ENCODE measurements at regions not wholly inside any gene's neighbourhood (a gene's known extent, or its start where the extent isn't known, plus 50 kb on each side); places are given as distances from the start of the nearest gene placed in this dataset.

DNA sequence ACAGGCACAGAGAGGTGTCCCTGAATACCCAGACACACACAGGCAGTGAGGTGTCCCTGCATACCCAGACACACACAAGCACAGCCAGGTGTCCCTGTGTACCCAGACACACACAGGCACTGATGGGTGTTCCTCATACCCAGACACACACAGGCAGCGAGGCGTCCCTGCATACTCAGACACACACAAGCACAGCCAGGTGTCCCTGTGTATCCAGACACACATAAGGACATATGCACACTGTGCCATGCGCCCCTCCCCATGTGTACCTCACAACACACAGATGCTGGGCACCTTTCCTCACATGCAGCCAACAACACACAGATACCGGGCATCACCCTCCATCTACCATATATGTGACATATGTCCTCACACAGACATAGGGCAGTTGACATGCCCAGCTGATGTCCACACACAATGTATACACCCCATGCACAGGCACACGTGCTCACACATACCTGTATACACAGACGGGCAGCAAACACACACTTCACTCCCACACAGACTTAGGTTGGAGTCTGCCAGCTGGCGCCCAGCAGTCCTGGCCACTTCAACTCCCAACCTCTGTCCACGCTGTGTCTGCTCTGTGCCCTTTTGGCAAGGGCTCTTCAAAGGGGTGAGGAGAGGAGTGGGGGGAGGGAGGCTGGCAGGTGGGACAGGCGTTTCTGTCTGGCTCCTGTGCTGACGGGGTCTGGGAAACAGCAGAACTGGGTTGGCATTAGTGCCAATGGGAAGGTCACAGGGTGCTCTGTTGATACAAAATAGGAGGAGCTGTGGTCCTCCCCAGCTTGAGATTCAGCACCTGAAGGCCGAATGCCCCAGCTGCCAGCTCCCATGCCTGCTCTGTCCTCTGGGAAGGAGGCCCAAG, 69.4 kb upstream of the ALX4 start:
- TF ChIP-seq POLR2AphosphoS5 (IDR thresholded peaks at IDR 0.05) (no peak), EP300 (IDR thresholded peaks at IDR 0.05) (no peak), POLR2A (IDR thresholded peaks at IDR 0.05) (no peak)
- TF ChIP-seq, protein P1, sequence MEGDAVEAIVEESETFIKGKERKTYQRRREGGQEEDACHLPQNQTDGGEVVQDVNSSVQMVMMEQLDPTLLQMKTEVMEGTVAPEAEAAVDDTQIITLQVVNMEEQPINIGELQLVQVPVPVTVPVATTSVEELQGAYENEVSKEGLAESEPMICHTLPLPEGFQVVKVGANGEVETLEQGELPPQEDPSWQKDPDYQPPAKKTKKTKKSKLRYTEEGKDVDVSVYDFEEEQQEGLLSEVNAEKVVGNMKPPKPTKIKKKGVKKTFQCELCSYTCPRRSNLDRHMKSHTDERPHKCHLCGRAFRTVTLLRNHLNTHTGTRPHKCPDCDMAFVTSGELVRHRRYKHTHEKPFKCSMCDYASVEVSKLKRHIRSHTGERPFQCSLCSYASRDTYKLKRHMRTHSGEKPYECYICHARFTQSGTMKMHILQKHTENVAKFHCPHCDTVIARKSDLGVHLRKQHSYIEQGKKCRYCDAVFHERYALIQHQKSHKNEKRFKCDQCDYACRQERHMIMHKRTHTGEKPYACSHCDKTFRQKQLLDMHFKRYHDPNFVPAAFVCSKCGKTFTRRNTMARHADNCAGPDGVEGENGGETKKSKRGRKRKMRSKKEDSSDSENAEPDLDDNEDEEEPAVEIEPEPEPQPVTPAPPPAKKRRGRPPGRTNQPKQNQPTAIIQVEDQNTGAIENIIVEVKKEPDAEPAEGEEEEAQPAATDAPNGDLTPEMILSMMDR (IDR thresholded peaks at IDR 0.05): no peak

Data from stomach (tissue), 4 donors.